PC-3 (cell line): ENCODE measurements at regions not wholly inside any gene's neighbourhood (a gene's known extent, or its start where the extent isn't known, plus 50 kb on each side); places are given as distances from the start of the nearest gene placed in this dataset.

Experiments used
- ATAC-seq: fragments of 200-7000 bp; cut with Tn5 transposase; 2 replicates; pipeline ENCODE4 v1.9.1; 2020; ENCODE audit warnings: mild to moderate bottlenecking, moderate library complexity
- BruUV-seq: library from RNA; stranded (reverse); fragments of 400-500 nt; replicated peaks from 2 replicates; lab custom pipeline; 2021; lab: Mats Ljungman, UMichigan
- CTCF ChIA-PET: fragments of 300-600 bp; sonication (Branson Sonifier 250); formaldehyde crosslinking; loops from one replicate; lab custom pipeline; 2022; ENCODE audit warnings: antibody characterized with exemption; lab: Charles Lee
- POLR2A ChIA-PET: fragments of 300-600 bp; sonication (Branson Sonifier 250); formaldehyde crosslinking; loops from one replicate; lab custom pipeline; 2022; ENCODE audit warnings: antibody characterized with exemption; ENCODE audit not compliant: unreplicated experiment; lab: Charles Lee
- DNase-seq: peaks from one replicate; pipeline ENCODE4 v3.0.0-alpha.2; 2015
- H2AFZ ChIP-seq: fragments of 300-600 bp; sonication (generic); 2 replicates; pipeline ENCODE4 v1.6.0; 2016; ENCODE audit warnings: antibody characterized with exemption, low read length
- H3F3A ChIP-seq: fragments of 300-600 bp; sonication (generic); one replicate; pipeline ENCODE4 v1.6.0; 2017; ENCODE audit warnings: antibody characterized with exemption, low read length, control low read depth, mild to moderate bottlenecking; ENCODE audit not compliant: unreplicated experiment
- H3K27ac ChIP-seq: fragments of 300-600 bp; sonication (generic); 2 replicates; pipeline ENCODE4 v1.5.1; 2016; ENCODE audit warnings: mild to moderate bottlenecking, low read length
- H3K27me3 ChIP-seq: fragments of 300-600 bp; sonication (generic); 2 replicates; pipeline ENCODE4 v1.6.1; 2016; ENCODE audit warnings: low read length, mixed read lengths
- H3K36me3 ChIP-seq: fragments of 300-600 bp; sonication (generic); 2 replicates; pipeline ENCODE4 v1.6.1; 2016; ENCODE audit warnings: low read depth, mixed run types, low read length, mixed read lengths
- H3K4me1 ChIP-seq: fragments of 300-600 bp; sonication (generic); 2 replicates; pipeline ENCODE4 v1.5.1; 2016; ENCODE audit warnings: low read length; ENCODE audit not compliant: insufficient read depth
- H3K4me2 ChIP-seq: fragments of 300-600 bp; sonication (generic); 2 replicates; pipeline ENCODE4 v1.6.0; 2016; ENCODE audit warnings: low read length
- H3K4me3 ChIP-seq: fragments of 300-600 bp; sonication (generic); 2 replicates; pipeline ENCODE4 v1.5.1; 2016; ENCODE audit warnings: mild to moderate bottlenecking, low read length, mixed read lengths
- H3K79me2 ChIP-seq: fragments of 300-600 bp; sonication (generic); 2 replicates; pipeline ENCODE4 v1.6.1; 2017; ENCODE audit warnings: low read length, mixed read lengths
- H3K9ac ChIP-seq: fragments of 300-600 bp; sonication (generic); 2 replicates; pipeline ENCODE4 v1.6.0; 2016; ENCODE audit warnings: mild to moderate bottlenecking, low read length
- H3K9me2 ChIP-seq: fragments of 300-600 bp; sonication (generic); replicated peaks from 2 replicates; pipeline ENCODE4 v1.6.1; 2016; ENCODE audit warnings: mixed run types, low read length, mixed read lengths
- H3K9me3 ChIP-seq: fragments of 300-600 bp; sonication (generic); 2 replicates; pipeline ENCODE4 v1.6.1; 2016; ENCODE audit warnings: low read length, mixed read lengths
- H4K20me1 ChIP-seq: fragments of 300-600 bp; sonication (generic); 2 replicates; pipeline ENCODE4 v1.6.1; 2016; ENCODE audit warnings: low read length, mixed read lengths
- EZH2 ChIP-seq: fragments of 300-600 bp; sonication (generic); IDR thresholded peaks from one replicate; pipeline ENCODE4 v1.6.1; 2017; ENCODE audit warnings: antibody characterized with exemption, mild to moderate bottlenecking, low read length; ENCODE audit not compliant: unreplicated experiment
- EZH2phosphoT487 ChIP-seq: fragments of 300-600 bp; sonication (generic); IDR thresholded peaks from 2 replicates; pipeline ENCODE4 v1.6.1; 2018; ENCODE audit warnings: mild to moderate bottlenecking, antibody characterized with exemption, low read length, borderline replicate concordance
- intact Hi-C: fragments of 100-400 bp; cut with micrococcal nuclease; formaldehyde crosslinking; loops from 2 replicates; pipeline ENCODE4 v1.9.0; 2023
- TF ChIP-seq, protein P1 (sequence below): fragments of 300-600 bp; sonication (generic); conservative IDR thresholded peaks from 2 replicates; pipeline ENCODE4 v1.5.1; 2017; ENCODE audit warnings: antibody characterized with exemption, low read depth, mild to moderate bottlenecking, low read length

DNA sequence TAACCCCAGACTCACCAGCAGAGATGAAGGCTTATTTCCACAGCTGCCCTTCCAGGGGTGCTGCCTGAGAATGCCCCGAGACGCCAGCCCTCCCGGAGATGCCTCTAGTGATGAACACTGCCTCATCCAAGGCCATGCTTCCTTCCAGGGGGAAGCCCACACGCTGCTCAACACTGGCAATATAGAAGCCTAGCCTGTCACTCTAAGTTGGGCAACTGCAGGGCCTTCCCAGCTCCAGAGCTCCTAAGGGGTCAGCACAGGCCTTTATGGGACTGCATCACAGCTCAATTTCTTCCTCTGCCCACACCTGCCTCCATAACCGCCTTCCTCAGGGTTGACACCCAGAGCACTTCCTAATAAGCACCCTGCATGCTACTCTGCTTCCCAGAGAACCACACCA is 217.7 kb downstream of the ABHD5 start:
- ATAC-seq (no peak), DNase-seq (no peak)
- TF ChIP-seq, protein P1, sequence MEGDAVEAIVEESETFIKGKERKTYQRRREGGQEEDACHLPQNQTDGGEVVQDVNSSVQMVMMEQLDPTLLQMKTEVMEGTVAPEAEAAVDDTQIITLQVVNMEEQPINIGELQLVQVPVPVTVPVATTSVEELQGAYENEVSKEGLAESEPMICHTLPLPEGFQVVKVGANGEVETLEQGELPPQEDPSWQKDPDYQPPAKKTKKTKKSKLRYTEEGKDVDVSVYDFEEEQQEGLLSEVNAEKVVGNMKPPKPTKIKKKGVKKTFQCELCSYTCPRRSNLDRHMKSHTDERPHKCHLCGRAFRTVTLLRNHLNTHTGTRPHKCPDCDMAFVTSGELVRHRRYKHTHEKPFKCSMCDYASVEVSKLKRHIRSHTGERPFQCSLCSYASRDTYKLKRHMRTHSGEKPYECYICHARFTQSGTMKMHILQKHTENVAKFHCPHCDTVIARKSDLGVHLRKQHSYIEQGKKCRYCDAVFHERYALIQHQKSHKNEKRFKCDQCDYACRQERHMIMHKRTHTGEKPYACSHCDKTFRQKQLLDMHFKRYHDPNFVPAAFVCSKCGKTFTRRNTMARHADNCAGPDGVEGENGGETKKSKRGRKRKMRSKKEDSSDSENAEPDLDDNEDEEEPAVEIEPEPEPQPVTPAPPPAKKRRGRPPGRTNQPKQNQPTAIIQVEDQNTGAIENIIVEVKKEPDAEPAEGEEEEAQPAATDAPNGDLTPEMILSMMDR = no peak
- TF ChIP-seq EZH2phosphoT487 (no peak), EZH2 (no peak)
- Histone ChIP-seq H3K27me3 (no peaks in the 10 kb centered on the region), H3K4me3 (no peak overlapping the region), H3K9me2 (no peaks in the 10 kb centered on the region), H3K79me2 (no peaks in the 10 kb centered on the region), H3F3A (no peaks in the 10 kb centered on the region), H3K9me3 (no peaks in the 10 kb centered on the region), H3K4me1 (no peaks in the 10 kb centered on the region), H3K27ac (no peak overlapping the region), H3K36me3 (no peaks in the 10 kb centered on the region), H2AFZ (no peak overlapping the region), H3K9ac (no peak overlapping the region), H3K4me2 (no peak overlapping the region), H4K20me1 (no peaks in the 10 kb centered on the region)
- intact Hi-C loops = no loop called here
- BruUV-seq = no TSS peak
- POLR2A ChIA-PET = no interaction called here
- CTCF ChIA-PET = no interaction called here

DNA sequence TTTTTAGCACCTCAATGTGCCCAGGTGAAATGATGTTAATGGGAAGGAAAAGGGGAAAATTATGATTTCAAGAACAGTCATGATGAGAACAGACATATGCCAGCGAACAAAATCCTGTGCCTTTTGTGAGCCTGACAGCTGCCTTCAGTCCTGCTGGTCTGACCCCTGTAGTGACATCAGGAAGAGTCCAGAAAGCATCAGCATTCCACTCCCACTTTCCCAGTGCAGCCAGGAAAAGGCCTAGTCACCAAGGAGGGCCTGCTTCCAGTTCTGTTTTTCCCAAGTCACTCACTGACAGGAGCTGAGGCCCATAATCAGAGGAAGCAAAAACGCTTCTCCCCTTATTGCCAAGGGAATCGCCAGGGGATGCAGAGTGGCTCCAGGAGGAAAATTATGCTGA is 218.4 kb downstream of the ABHD5 start:
- ATAC-seq (no peak), DNase-seq (no peak)
- Histone ChIP-seq H3K79me2 (no peaks in the 10 kb centered on the region), H3K4me2 (no peak overlapping the region), H3K4me3 (no peak overlapping the region), H3K4me1 (no peaks in the 10 kb centered on the region), H3K27ac (no peak overlapping the region), H3K27me3 (no peaks in the 10 kb centered on the region), H3K9me3 (no peaks in the 10 kb centered on the region), H3K36me3 (no peaks in the 10 kb centered on the region), H3K9ac (no peak overlapping the region), H3K9me2 (no peaks in the 10 kb centered on the region), H4K20me1 (no peaks in the 10 kb centered on the region), H3F3A (no peaks in the 10 kb centered on the region), H2AFZ (no peak overlapping the region)
- BruUV-seq = no TSS peak
- intact Hi-C loops = no loop called here
- ChIA-PET CTCF (no interaction called here), POLR2A (no interaction called here)
- TF ChIP-seq, protein P1 = no peak
- no peak for TF ChIP-seq EZH2
- no peak for TF ChIP-seq EZH2phosphoT487

DNA sequence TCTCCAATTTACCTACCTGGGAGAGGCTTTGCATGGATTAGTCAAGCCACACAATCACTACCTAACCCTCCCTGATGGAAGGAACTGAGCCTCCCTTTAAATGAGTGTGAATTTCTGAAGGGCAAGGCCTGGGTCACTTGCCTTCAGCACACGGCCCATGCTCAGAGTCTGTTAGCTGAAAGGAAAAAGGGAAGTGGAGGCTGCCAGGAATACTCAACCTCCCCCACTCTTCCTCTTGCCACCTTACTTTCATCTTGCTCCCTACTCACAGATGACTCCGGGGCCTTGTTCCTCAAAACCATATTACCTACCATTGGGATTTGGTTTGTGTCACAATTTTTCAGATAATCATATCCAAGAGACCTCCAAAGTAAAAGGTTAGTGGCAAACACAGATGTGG is 220.0 kb downstream of the ABHD5 start:
- no peak overlapping the region for H3K27ac ChIP-seq
- H3K79me2 ChIP-seq = no peaks in the 10 kb centered on the region
- no peaks in the 10 kb centered on the region for H3K36me3 ChIP-seq
- no peaks in the 10 kb centered on the region for H3F3A ChIP-seq
- intact Hi-C loops = no loop called here
- no peaks in the 10 kb centered on the region for H3K27me3 ChIP-seq
- no peak overlapping the region for H3K4me2 ChIP-seq
- no peak for DNase-seq
- no TSS peak for BruUV-seq
- no peaks in the 10 kb centered on the region for H3K9me2 ChIP-seq
- CTCF ChIA-PET = no interaction called here
- TF ChIP-seq, protein P1 = no peak
- no peak for TF ChIP-seq EZH2phosphoT487
- TF ChIP-seq EZH2 = no peak
- no peak overlapping the region for H3K4me3 ChIP-seq
- H3K9me3 ChIP-seq = no peaks in the 10 kb centered on the region
- ATAC-seq = no peak
- H3K4me1 ChIP-seq = no peaks in the 10 kb centered on the region
- H3K9ac ChIP-seq = no peak overlapping the region
- POLR2A ChIA-PET = no interaction called here
- no peak overlapping the region for H2AFZ ChIP-seq
- H4K20me1 ChIP-seq = no peaks in the 10 kb centered on the region
